Hippocampal formation (tissue), 2 donors: ENCODE measurements at regions not wholly inside any gene's neighbourhood (a gene's known extent, or its start where the extent isn't known, plus 50 kb on each side); places are given as distances from the start of the nearest gene placed in this dataset.

ENCODE experiments used
- DNase-seq, 2 donors: peaks; one replicate each; lab custom pipeline; 2025; lab: John Stamatoyannopoulos, UW

GRCh38 chr13:111893607-111894443 is 173.1 kb upstream of the SOX1 start:
- no peak for DNase-seq

GRCh38 chr13:111895896-111896821 is 170.8 kb upstream of the SOX1 start:
- no peak for DNase-seq

GRCh38 chr13:111897178-111897845 is 169.6 kb upstream of the SOX1 start:
- no peak for DNase-seq

GRCh38 chr13:111897846-111898215 is 169.1 kb upstream of the SOX1 start:
- DNase-seq: no peak

GRCh38 chr13:111898956-111899713 is 167.8 kb upstream of the SOX1 start:
- no peak for DNase-seq

GRCh38 chr13:111899714-111900389 is 167.1 kb upstream of the SOX1 start:
- DNase-seq: no peak

GRCh38 chr13:111900390-111901131 is 166.4 kb upstream of the SOX1 start:
- DNase-seq: no peak

GRCh38 chr13:111901267-111901915 is 165.6 kb upstream of the SOX1 start:
- DNase-seq: no peak

GRCh38 chr13:111902726-111903125 is 164.2 kb upstream of the SOX1 start:
- no peak for DNase-seq

- DNase-seq: no peak
Observed at GRCh38 chr13:111903143-111903542, 163.8 kb upstream of the SOX1 start.

- DNase-seq: no peak
Observed at GRCh38 chr13:111904166-111904565, 162.8 kb upstream of the SOX1 start.

GRCh38 chr13:111904701-111905608 is 162.0 kb upstream of the SOX1 start:
- no peak for DNase-seq

- DNase-seq: no peak
Observed at GRCh38 chr13:111905609-111905945, 161.4 kb upstream of the SOX1 start.

GRCh38 chr13:111906306-111906705 is 160.6 kb upstream of the SOX1 start:
- DNase-seq: no peak

GRCh38 chr13:111906816-111907215 is 160.1 kb upstream of the SOX1 start:
- DNase-seq: no peak

- no peak for DNase-seq
Observed at GRCh38 chr13:111907341-111907880, 159.5 kb upstream of the SOX1 start.

GRCh38 chr13:111908361-111908760 is 158.6 kb upstream of the SOX1 start:
- no peak for DNase-seq

- DNase-seq: no peak
Observed at GRCh38 chr13:111908981-111909380, 158.0 kb upstream of the SOX1 start.

- no peak for DNase-seq
Observed at GRCh38 chr13:111909501-111909900, 157.4 kb upstream of the SOX1 start.
